OCI-LY1 (cell line): ENCODE measurements at regions not wholly inside any gene's neighbourhood (a gene's known extent, or its start where the extent isn't known, plus 50 kb on each side); places are given as distances from the start of the nearest gene placed in this dataset.

Experiments used
- H2AFZ ChIP-seq: fragments of 200-600 bp; sonication (generic), shearing (Covaris generic); 2 replicates; pipeline ENCODE4 v1.6.0; 2014; ENCODE audit warnings: antibody characterized with exemption, mild to moderate bottlenecking, low read length
- H3F3A ChIP-seq: fragments of 200-600 bp; sonication (generic), shearing (Covaris generic); 2 replicates; pipeline ENCODE4 v1.6.0; 2014; ENCODE audit warnings: mild to moderate bottlenecking, antibody characterized with exemption, low read length, moderate library complexity; ENCODE audit not compliant: insufficient read depth
- H3K27ac ChIP-seq: fragments of 200-600 bp; sonication (generic); 2 replicates; pipeline ENCODE4 v1.5.1; 2014; ENCODE audit warnings: low read length, mixed run types, mild to moderate bottlenecking, low read depth; ENCODE audit not compliant: poor library complexity, severe bottlenecking
- H3K27me3 ChIP-seq: fragments of 200-600 bp; sonication (generic); 2 replicates; pipeline ENCODE4 v1.6.0; 2014; ENCODE audit warnings: antibody characterized with exemption, mild to moderate bottlenecking, low read length, moderate library complexity; ENCODE audit not compliant: insufficient read depth
- H3K36me3 ChIP-seq: fragments of 200-600 bp; sonication (generic); 2 replicates; pipeline ENCODE4 v1.6.1; 2014; ENCODE audit warnings: mild to moderate bottlenecking, antibody characterized with exemption, low read length, moderate library complexity, mixed read lengths; ENCODE audit not compliant: insufficient read depth
- H3K4me1 ChIP-seq: fragments of 200-600 bp; sonication (generic); 2 replicates; pipeline ENCODE4 v1.5.1; 2014; ENCODE audit warnings: mild to moderate bottlenecking, low read length, moderate library complexity; ENCODE audit not compliant: insufficient read depth, severe bottlenecking
- H3K4me2 ChIP-seq: fragments of 200-600 bp; sonication (generic), shearing (Covaris generic); 2 replicates; pipeline ENCODE4 v1.6.1; 2014; ENCODE audit warnings: low read length
- H3K4me3 ChIP-seq: fragments of 200-600 bp; sonication (generic); 2 replicates; pipeline ENCODE4 v1.5.1; 2014; ENCODE audit warnings: low read length, low read depth, mild to moderate bottlenecking, mixed read lengths; ENCODE audit not compliant: poor library complexity, severe bottlenecking
- H3K79me2 ChIP-seq: fragments of 200-600 bp; shearing (Covaris generic); 2 replicates; pipeline ENCODE4 v1.6.1; 2016; ENCODE audit warnings: mixed run types, low read length, mixed read lengths; ENCODE audit not compliant: insufficient read depth
- H3K9ac ChIP-seq: fragments of 200-600 bp; sonication (generic), shearing (Covaris generic); 2 replicates; pipeline ENCODE4 v1.6.1; 2014; ENCODE audit warnings: mild to moderate bottlenecking, low read length, mixed read lengths
- H3K9me2 ChIP-seq: fragments of 200-600 bp; sonication (generic), shearing (Covaris generic); 2 replicates; pipeline ENCODE4 v1.6.1; 2014; ENCODE audit warnings: low read depth, mild to moderate bottlenecking, low read length, mixed read lengths
- H3K9me3 ChIP-seq: fragments of 200-600 bp; shearing (Covaris generic); 2 replicates; pipeline ENCODE4 v1.6.1; 2014; ENCODE audit warnings: low read length, mixed read lengths
- H4K20me1 ChIP-seq: fragments of 200-600 bp; sonication (generic), shearing (Covaris generic); 2 replicates; pipeline ENCODE4 v1.6.0; 2016; ENCODE audit warnings: mild to moderate bottlenecking, low read length; ENCODE audit not compliant: insufficient read depth
- CTCF ChIP-seq: fragments of 200-600 bp; sonication (generic), shearing (Covaris generic); IDR thresholded peaks from 2 replicates; pipeline ENCODE4 v1.5.1; 2017; ENCODE audit warnings: mild to moderate bottlenecking, antibody characterized with exemption, low read length, moderate library complexity, mixed read lengths
- EZH2 ChIP-seq: fragments of 200-600 bp; sonication (generic), shearing (Covaris generic); IDR thresholded peaks from 2 replicates; pipeline ENCODE4 v1.8.0; 2017; ENCODE audit warnings: borderline replicate concordance, mixed run types, mild to moderate bottlenecking, antibody characterized with exemption, low read length, moderate library complexity, mixed read lengths

GRCh38 chr4:81348778-81349094, 123.0 kb downstream of the RASGEF1B start:
- Histone ChIP-seq H3K79me2 (no peaks in the 10 kb centered on the region), H2AFZ (no peak overlapping the region), H3F3A (no peaks in the 10 kb centered on the region), H3K9me2 (no peaks in the 10 kb centered on the region), H3K9ac (no peak overlapping the region), H3K36me3 (no peaks in the 10 kb centered on the region), H3K4me2 (no peak overlapping the region), H3K27me3 (no peaks in the 10 kb centered on the region), H3K4me1 (no peaks in the 10 kb centered on the region), H3K9me3 (no peaks in the 10 kb centered on the region), H3K4me3 (no peak overlapping the region), H4K20me1 (no peaks in the 10 kb centered on the region), H3K27ac (no peak overlapping the region)
- TF ChIP-seq CTCF (no peak), EZH2 (no peak)

- TF ChIP-seq CTCF = no peak
- TF ChIP-seq EZH2 = no peak
- Histone ChIP-seq H3K36me3 (no peaks in the 10 kb centered on the region), H3K4me1 (no peaks in the 10 kb centered on the region), H3K9ac (no peak overlapping the region), H3K9me3 (no peaks in the 10 kb centered on the region), H3K4me3 (no peak overlapping the region), H4K20me1 (no peaks in the 10 kb centered on the region), H3K27me3 (no peaks in the 10 kb centered on the region), H2AFZ (no peak overlapping the region), H3K79me2 (no peaks in the 10 kb centered on the region), H3F3A (no peaks in the 10 kb centered on the region), H3K9me2 (no peaks in the 10 kb centered on the region), H3K4me2 (no peak overlapping the region), H3K27ac (no peak overlapping the region)
Observed at GRCh38 chr4:81348086-81348777, 123.5 kb downstream of the RASGEF1B start.

- Histone ChIP-seq H3K9me3 (no peaks in the 10 kb centered on the region), H3K27ac (no peak overlapping the region), H3K79me2 (no peaks in the 10 kb centered on the region), H2AFZ (no peak overlapping the region), H3K9ac (no peak overlapping the region), H3K9me2 (no peaks in the 10 kb centered on the region), H3K27me3 (no peaks in the 10 kb centered on the region), H3F3A (no peaks in the 10 kb centered on the region), H3K4me1 (no peaks in the 10 kb centered on the region), H3K36me3 (no peaks in the 10 kb centered on the region), H3K4me2 (no peak overlapping the region), H4K20me1 (no peaks in the 10 kb centered on the region), H3K4me3 (no peak overlapping the region)
- TF ChIP-seq EZH2 (no peak), CTCF (no peak)
Observed at GRCh38 chr4:81346719-81347118, 125.0 kb downstream of the RASGEF1B start.
